SK-N-MC (cell line): ENCODE measurements at regions not wholly inside any gene's neighbourhood (a gene's known extent, or its start where the extent isn't known, plus 50 kb on each side); places are given as distances from the start of the nearest gene placed in this dataset.
"Not testable (repeated sequence)": the region's sequence is repeated elsewhere in the genome, so short reads cannot be mapped to it uniquely, and the experiment has no call there.

ENCODE experiments used
- DNase-seq: peaks from one replicate; pipeline ENCODE4 v3.0.0-alpha.2; 2011; ENCODE audit warnings: low read depth, low spot score
- H3K27ac ChIP-seq: fragments of 200-600 bp; sonication (generic); 2 replicates; pipeline ENCODE4 v1.5.1; 2016; ENCODE audit warnings: mixed run types
- H3K36me3 ChIP-seq: fragments of 200-600 bp; sonication (generic); 2 replicates; pipeline ENCODE4 v1.6.1; 2017; ENCODE audit warnings: antibody characterized with exemption, low read length, mixed read lengths; ENCODE audit not compliant: insufficient read depth
- H3K4me3 ChIP-seq: fragments of 200-600 bp; sonication (generic); 2 replicates; pipeline ENCODE4 v1.5.1; 2016
- H3K9ac ChIP-seq: fragments of 200-600 bp; sonication (generic); 2 replicates; pipeline ENCODE4 v1.8.0; 2017; ENCODE audit warnings: mixed run types, mixed read lengths; ENCODE audit not compliant: insufficient read length
- H3K9me3 ChIP-seq: fragments of 200-600 bp; sonication (generic); 2 replicates; pipeline ENCODE4 v1.6.1; 2017; ENCODE audit warnings: low read depth, mild to moderate bottlenecking, antibody characterized with exemption, low read length, moderate library complexity, mixed read lengths
- EZH2 ChIP-seq: fragments of 200-600 bp; sonication (generic); IDR thresholded peaks from one replicate; pipeline ENCODE4 v1.6.1; 2017; ENCODE audit warnings: antibody characterized with exemption
- FOXP2 ChIP-seq: optimal IDR thresholded peaks from 2 replicates; pipeline ENCODE3; 2011; ENCODE audit warnings: mild to moderate bottlenecking, moderate library complexity; ENCODE audit not compliant: insufficient read depth; ENCODE audit errors: extremely low read length, control extremely low read depth
- POLR2AphosphoS5 ChIP-seq: IDR thresholded peaks from 2 replicates; pipeline ENCODE4 v1.6.1; 2012; ENCODE audit warnings: mild to moderate bottlenecking, low read depth, low read length, borderline replicate concordance

- Histone ChIP-seq H3K9me3 (no peaks in the 10 kb centered on the region), H3K36me3 (no peaks in the 10 kb centered on the region), H3K4me3 (no peak overlapping the region), H3K27ac (no peak overlapping the region), H3K9ac (no peak overlapping the region)
- no peak for DNase-seq
- no peak for TF ChIP-seq EZH2
- no peak for TF ChIP-seq POLR2AphosphoS5
- TF ChIP-seq FOXP2: no peak
Measured at GRCh38 chr15:88990185-88990679, 77.1 kb upstream of the MFGE8 start.

- DNase-seq: no peak
- Histone ChIP-seq H3K27ac (no peak overlapping the region), H3K9ac (no peak overlapping the region), H3K36me3 (no peaks in the 10 kb centered on the region), H3K4me3 (no peak overlapping the region), H3K9me3 (no peaks in the 10 kb centered on the region)
- TF ChIP-seq EZH2 (no peak), FOXP2 (no peak), POLR2AphosphoS5 (no peak)
Measured at GRCh38 chr15:88992216-88992615, 79.0 kb upstream of the MFGE8 start.

GRCh38 chr15:88992912-88993376 is 79.8 kb upstream of the MFGE8 start:
- no peak overlapping the region for H3K4me3 ChIP-seq
- DNase-seq: no peak
- H3K36me3 ChIP-seq: no peaks in the 10 kb centered on the region
- no peak overlapping the region for H3K27ac ChIP-seq
- H3K9ac ChIP-seq: no peak overlapping the region
- TF ChIP-seq POLR2AphosphoS5 (no peak), FOXP2 (no peak), EZH2 (no peak)
- no peaks in the 10 kb centered on the region for H3K9me3 ChIP-seq

- Histone ChIP-seq H3K27ac (no peak overlapping the region), H3K9ac (no peak overlapping the region), H3K9me3 (no peaks in the 10 kb centered on the region)
Measured at GRCh38 chr15:88993662-88994061, 80.5 kb upstream of the MFGE8 start.

GRCh38 chr15:88994286-88994685 is 81.1 kb upstream of the MFGE8 start:
- no peak for DNase-seq
- Histone ChIP-seq H3K36me3 (no peaks in the 10 kb centered on the region), H3K4me3 (no peak overlapping the region), H3K27ac (no peak overlapping the region), H3K9ac (no peak overlapping the region), H3K9me3 (no peaks in the 10 kb centered on the region)
- no peak for TF ChIP-seq EZH2
- no peak for TF ChIP-seq POLR2AphosphoS5
- no peak for TF ChIP-seq FOXP2

More at GRCh38 chr15:88993662-88994061, 80.5 kb upstream of the MFGE8 start:
- Histone ChIP-seq H3K4me3 (no peak overlapping the region), H3K36me3 (no peaks in the 10 kb centered on the region)
- no peak for DNase-seq
- TF ChIP-seq POLR2AphosphoS5 (no peak), FOXP2 (no peak), EZH2 (no peak)

GRCh38 chr15:88995449-88995848 is 82.3 kb upstream of the MFGE8 start:
- Histone ChIP-seq H3K36me3 (no peaks in the 10 kb centered on the region), H3K27ac (no peak overlapping the region), H3K9me3 (no peaks in the 10 kb centered on the region), H3K4me3 (no peak overlapping the region), H3K9ac (no peak overlapping the region)
- TF ChIP-seq EZH2: no peak
- no peak for TF ChIP-seq FOXP2
- TF ChIP-seq POLR2AphosphoS5: no peak
- DNase-seq: no peak

GRCh38 chr15:88997531-88997930 is 84.4 kb upstream of the MFGE8 start:
- no peaks in the 10 kb centered on the region for H3K36me3 ChIP-seq
- H3K9me3 ChIP-seq: no peaks in the 10 kb centered on the region
- DNase-seq: no peak
- H3K27ac ChIP-seq: no peak overlapping the region
- H3K4me3 ChIP-seq: no peak overlapping the region
- TF ChIP-seq EZH2 (no peak), FOXP2 (no peak), POLR2AphosphoS5 (no peak)
- no peak overlapping the region for H3K9ac ChIP-seq

GRCh38 chr15:88998980-88999713 is 86.0 kb upstream of the MFGE8 start:
- no peak overlapping the region for H3K27ac ChIP-seq
- no peaks in the 10 kb centered on the region for H3K36me3 ChIP-seq
- no peak overlapping the region for H3K4me3 ChIP-seq
- DNase-seq: no peak
- no peak overlapping the region for H3K9ac ChIP-seq
- H3K9me3 ChIP-seq: no peaks in the 10 kb centered on the region
- TF ChIP-seq EZH2 (no peak), POLR2AphosphoS5 (no peak), FOXP2 (no peak)

GRCh38 chr15:89001708-89002275 is 86.5 kb upstream of the ABHD2 start:
- DNase-seq, H3K4me3 ChIP-seq: not testable (repeated sequence)

More at GRCh38 chr15:89001708-89002275, 86.5 kb upstream of the ABHD2 start:
- not testable (repeated sequence) for H3K27ac ChIP-seq, H3K9me3 ChIP-seq, H3K36me3 ChIP-seq, H3K9ac ChIP-seq
